ENCODE measurements at regions not wholly inside any gene's neighbourhood (a gene's known extent, or its start where the extent isn't known, plus 50 kb on each side); places are given as distances from the start of the nearest gene placed in this dataset.

GRCh38 chr13:39976481-39976880, 321.0 kb downstream of the COG6 start:
- no peak for DNase-seq

- no peak for DNase-seq
Observed at GRCh38 chr13:39981056-39981455, 325.6 kb downstream of the COG6 start.

GRCh38 chr13:39982745-39983144, 327.3 kb downstream of the COG6 start:
- DNase-seq: no peak

- no peak for DNase-seq
Observed at GRCh38 chr13:39985071-39985470, 329.6 kb downstream of the COG6 start.

- no peak for DNase-seq
Observed at GRCh38 chr13:39988351-39988750, 332.9 kb downstream of the COG6 start.

- no peak for DNase-seq
Observed at GRCh38 chr13:39998166-39998565, 342.7 kb downstream of the COG6 start.

GRCh38 chr13:40002016-40002415, 346.6 kb downstream of the COG6 start:
- no peak for DNase-seq

- no peak for DNase-seq
Observed at GRCh38 chr13:40013554-40013953, 358.1 kb downstream of the COG6 start.

- no peak for DNase-seq
Observed at GRCh38 chr13:40016953-40017660, 361.6 kb downstream of the COG6 start.

- no peak for DNase-seq
Observed at GRCh38 chr13:40017662-40018262, 362.3 kb downstream of the COG6 start.

- DNase-seq: no peak
Observed at GRCh38 chr13:40023595-40024203, 368.2 kb downstream of the COG6 start.

GRCh38 chr13:40024204-40024966, 368.9 kb downstream of the COG6 start:
- no peak for DNase-seq

GRCh38 chr13:40024967-40025714, 369.7 kb downstream of the COG6 start:
- DNase-seq: no peak

- DNase-seq: no peak
Observed at GRCh38 chr13:40026174-40026585, 370.7 kb downstream of the COG6 start.

- no peak for DNase-seq
Observed at GRCh38 chr13:40026741-40027140, 371.3 kb downstream of the COG6 start.

- DNase-seq: no peak
Observed at GRCh38 chr13:40028446-40028845, 373.0 kb downstream of the COG6 start.

GRCh38 chr13:40031031-40031430, 375.6 kb downstream of the COG6 start:
- no peak for DNase-seq

- DNase-seq: no peak
Observed at GRCh38 chr13:40039061-40039460, 383.6 kb downstream of the COG6 start.

GRCh38 chr13:40042991-40043390, 387.5 kb downstream of the COG6 start:
- no peak for DNase-seq

GRCh38 chr13:40043764-40044163, 388.3 kb downstream of the COG6 start:
- DNase-seq: no peak

- no peak for DNase-seq
Observed at GRCh38 chr13:40047322-40047771, 391.9 kb downstream of the COG6 start.

GRCh38 chr13:40048551-40048950, 393.1 kb downstream of the COG6 start:
- no peak for DNase-seq

- DNase-seq: no peak
Observed at GRCh38 chr13:40052954-40053353, 397.5 kb downstream of the COG6 start.

All from activated effector memory CD4-positive, alpha-beta T cell treated with Interleukin-2 at 50 U/mL for 16 hours (primary cell).